Activated T-helper 1 cell treated with anti-CD3 and anti-CD28 coated beads, Interleukin-12 subunit alpha, Interleukin-12 subunit beta, Interleukin-2, Interleukin-4 antibody, amounts not matched to agents 30 ng/mL and 10 ng/mL and 1 ng/mL, durations not matched to agents 14 hours and 24 hours and 36 hours (primary cell): ENCODE measurements at regions not wholly inside any gene's neighbourhood (a gene's known extent, or its start where the extent isn't known, plus 50 kb on each side); places are given as distances from the start of the nearest gene placed in this dataset.
A peak's percentile ranks its signal among the peaks of the same experiment; 100 is the strongest.

Experiments
- DNase-seq: peaks from one replicate; pipeline ENCODE4 v3.0.0; 2021; ENCODE audit warnings: low spot score
- H3K27ac Mint-ChIP-seq: one replicate; pipeline ENCODE4 v1.8.0; 2021; ENCODE audit warnings: mild to moderate bottlenecking, mixed read lengths
- H3K27me3 Mint-ChIP-seq: one replicate; pipeline ENCODE4 v1.8.0; 2022; ENCODE audit warnings: mild to moderate bottlenecking, moderate library complexity, mixed read lengths; ENCODE audit not compliant: insufficient read depth
- H3K36me3 Mint-ChIP-seq: one replicate; pipeline ENCODE4 v1.8.0; 2021; ENCODE audit warnings: low read depth, mixed read lengths
- H3K4me1 Mint-ChIP-seq: one replicate; pipeline ENCODE4 v1.8.0; 2021; ENCODE audit warnings: low read depth, mixed read lengths
- H3K4me3 Mint-ChIP-seq: one replicate; pipeline ENCODE4 v1.8.0; 2021; ENCODE audit warnings: mild to moderate bottlenecking, moderate library complexity, mixed read lengths
- H3K9me3 Mint-ChIP-seq: one replicate; pipeline ENCODE4 v1.8.0; 2021; ENCODE audit warnings: mixed read lengths
- intact Hi-C: fragments of 100-400 bp; cut with micrococcal nuclease; formaldehyde crosslinking; loops from one replicate; pipeline ENCODE4 v1.15.1; 2024

DNA sequence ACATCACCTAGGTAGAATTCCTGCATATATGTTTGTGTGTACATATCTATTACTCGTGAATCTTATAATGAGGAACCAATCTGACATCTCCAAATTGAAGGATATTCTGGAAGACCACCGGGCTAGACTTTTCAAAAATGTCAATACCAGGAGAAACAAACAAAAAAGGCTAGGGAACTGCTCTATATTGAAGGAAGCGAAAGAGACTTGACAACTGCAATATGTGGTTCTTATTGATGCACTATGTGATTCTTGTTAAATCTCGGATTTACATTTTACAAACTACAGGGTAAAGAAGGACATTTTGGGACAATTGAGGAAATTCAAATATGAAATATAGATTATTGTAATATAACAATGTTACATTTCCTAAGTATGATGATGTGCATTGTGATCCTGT lies 137.5 kb upstream of the CCDC54 start:
- Mint-ChIP-seq H3K4me1 (peaks cover 18% of the 10 kb centered on the region), H3K4me3 (peak overlapping the region; percentile 38), H3K27ac (no peak overlapping the region), H3K9me3 (no peaks in the 10 kb centered on the region), H3K27me3 (peaks cover 14% of the 10 kb centered on the region), H3K36me3 (no peaks in the 10 kb centered on the region)
- DNase-seq = no peak
- intact Hi-C loops = loop anchor here (1.0 to 5.0 kb wide), 6 partner anchors 191 to 1872 kb away; partner anchors contain the start of gene ALCAM

DNA sequence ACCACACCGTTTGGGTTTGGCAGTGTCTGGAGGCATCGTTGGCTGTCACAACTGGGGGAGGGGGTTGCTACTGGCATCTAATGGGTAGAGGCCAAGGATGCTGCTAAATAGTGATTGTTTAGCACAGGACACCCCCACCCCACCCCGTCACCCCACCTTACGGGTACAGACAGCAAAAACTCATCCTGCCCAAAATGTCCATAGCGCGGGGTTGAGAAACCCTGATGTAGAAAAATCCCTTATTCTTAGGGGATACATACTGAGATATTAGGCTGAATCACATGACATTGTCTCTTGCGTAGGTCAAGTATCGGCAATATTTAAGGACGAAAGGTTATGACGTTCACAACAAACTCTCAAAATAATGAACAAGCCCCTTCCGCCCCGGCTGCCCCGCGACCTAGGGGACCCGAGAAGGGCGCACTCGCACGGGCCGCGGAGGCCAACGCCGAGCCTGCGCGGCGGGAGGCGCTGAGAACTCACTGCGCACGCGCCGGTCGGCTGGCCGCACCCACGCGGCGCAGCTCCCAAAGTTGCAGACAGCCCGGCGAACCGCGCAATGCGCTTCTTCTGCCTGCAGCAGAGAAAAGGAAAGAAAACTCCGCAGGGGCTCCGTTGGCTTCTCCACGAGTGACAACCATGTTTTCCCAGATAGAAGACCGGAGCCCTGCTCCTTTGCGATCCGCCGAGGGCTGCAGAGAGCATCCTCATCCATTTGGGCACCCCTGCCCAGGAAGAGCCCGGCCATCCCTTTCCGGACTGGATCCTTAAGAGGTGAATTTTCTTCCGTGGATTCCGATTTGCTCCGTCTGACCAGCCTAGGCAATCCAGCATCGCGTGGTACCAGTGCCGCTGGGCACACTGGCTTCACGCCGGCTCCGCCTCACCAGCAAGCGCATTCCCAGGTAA lies 136.8 kb upstream of the CCDC54 start:
- Mint-ChIP-seq H3K36me3 (no peaks in the 10 kb centered on the region), H3K4me1 (peaks cover 17% of the 10 kb centered on the region), H3K27ac (peak overlapping the region; percentile 51), H3K4me3 (peak overlapping the region; percentile 90), H3K27me3 (peaks cover 14% of the 10 kb centered on the region), H3K9me3 (no peaks in the 10 kb centered on the region)
- DNase-seq = peak; percentile 68
- intact Hi-C loops = loop anchor here (1.0 to 5.0 kb wide), 3 partner anchors 190 to 702 kb away; no protein-coding TSS in a partner anchor

DNA sequence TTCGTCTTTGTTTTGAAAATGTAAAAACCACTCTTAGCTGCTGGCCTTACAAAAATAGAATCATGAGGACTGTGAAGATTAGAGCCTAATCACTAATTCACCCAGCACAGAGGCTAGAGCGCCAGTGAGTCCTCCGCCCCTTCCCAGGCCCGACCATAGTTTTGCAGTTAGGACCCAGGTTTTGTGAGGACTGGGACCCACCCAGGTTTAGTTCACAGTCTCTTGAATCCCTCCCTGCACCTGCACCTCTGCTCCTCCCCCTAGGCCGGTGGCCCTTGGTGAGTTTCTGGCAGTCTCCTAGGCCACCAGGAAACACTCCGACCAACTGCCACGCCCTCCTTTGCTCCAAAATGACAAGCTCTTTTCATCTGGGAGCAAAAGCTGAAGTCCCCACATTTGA lies 136.0 kb upstream of the CCDC54 start:
- no peak for DNase-seq
- H3K4me3 Mint-ChIP-seq = peak overlapping the region; percentile 90
- peaks cover 11% of the 10 kb centered on the region for H3K27me3 Mint-ChIP-seq
- H3K9me3 Mint-ChIP-seq = no peaks in the 10 kb centered on the region
- intact Hi-C loops = loop anchor here (2.0 to 5.0 kb wide), 2 partner anchors 284 to 701 kb away; no protein-coding TSS in a partner anchor
- no peak overlapping the region for H3K27ac Mint-ChIP-seq
- peaks cover 9% of the 10 kb centered on the region for H3K4me1 Mint-ChIP-seq
- H3K36me3 Mint-ChIP-seq = no peaks in the 10 kb centered on the region

DNA sequence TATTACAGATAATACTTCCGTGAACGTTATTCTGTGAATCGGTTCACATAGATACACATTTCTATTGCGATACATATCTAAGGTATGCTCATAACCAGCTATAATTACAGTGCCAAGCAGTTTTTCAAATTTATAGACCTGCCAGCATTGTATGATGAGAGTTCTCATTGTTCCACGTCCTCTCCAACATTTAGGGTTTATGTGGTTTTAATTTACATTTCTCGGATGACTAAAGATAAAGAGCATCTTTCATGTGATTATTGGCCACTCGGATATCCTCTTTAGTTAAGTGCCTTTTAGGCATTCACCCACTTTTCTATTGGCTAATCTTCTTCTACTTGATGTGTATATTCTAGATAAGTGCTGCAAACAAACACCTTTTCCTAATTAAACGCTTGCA lies 134.7 kb upstream of the CCDC54 start:
- Mint-ChIP-seq H3K4me1 (peaks cover 8% of the 10 kb centered on the region), H3K9me3 (no peaks in the 10 kb centered on the region), H3K27me3 (peaks cover 7% of the 10 kb centered on the region), H3K4me3 (no peak overlapping the region), H3K27ac (no peak overlapping the region), H3K36me3 (no peaks in the 10 kb centered on the region)
- DNase-seq = no peak
- intact Hi-C loops = loop anchor here (5.0 kb wide), 1 partner anchor 700 kb away; no protein-coding TSS in a partner anchor

DNA sequence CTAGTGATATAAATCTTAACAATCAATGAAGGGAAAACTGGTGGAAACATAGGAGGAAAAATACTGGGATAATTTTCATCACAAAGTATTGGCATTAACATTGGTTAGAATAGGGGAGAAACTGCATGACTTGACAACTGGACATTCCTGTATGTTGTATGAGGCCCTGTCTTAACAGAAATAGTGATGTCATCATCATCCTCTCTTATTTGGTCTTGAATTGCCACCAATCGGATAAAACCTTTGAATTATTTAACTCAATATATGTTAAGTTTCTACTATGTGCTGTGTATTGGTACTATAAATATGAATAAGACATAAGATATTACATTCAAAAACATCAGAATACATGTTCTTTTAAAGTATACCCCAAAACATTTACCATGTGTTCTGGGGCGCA lies 130.1 kb upstream of the CCDC54 start:
- no peaks in the 10 kb centered on the region for H3K9me3 Mint-ChIP-seq
- H3K27me3 Mint-ChIP-seq = peaks cover 2% of the 10 kb centered on the region
- intact Hi-C loops = no loop called here
- DNase-seq = no peak
- no peak overlapping the region for H3K27ac Mint-ChIP-seq
- no peak overlapping the region for H3K4me3 Mint-ChIP-seq
- no peaks in the 10 kb centered on the region for H3K4me1 Mint-ChIP-seq
- H3K36me3 Mint-ChIP-seq = no peaks in the 10 kb centered on the region

DNA sequence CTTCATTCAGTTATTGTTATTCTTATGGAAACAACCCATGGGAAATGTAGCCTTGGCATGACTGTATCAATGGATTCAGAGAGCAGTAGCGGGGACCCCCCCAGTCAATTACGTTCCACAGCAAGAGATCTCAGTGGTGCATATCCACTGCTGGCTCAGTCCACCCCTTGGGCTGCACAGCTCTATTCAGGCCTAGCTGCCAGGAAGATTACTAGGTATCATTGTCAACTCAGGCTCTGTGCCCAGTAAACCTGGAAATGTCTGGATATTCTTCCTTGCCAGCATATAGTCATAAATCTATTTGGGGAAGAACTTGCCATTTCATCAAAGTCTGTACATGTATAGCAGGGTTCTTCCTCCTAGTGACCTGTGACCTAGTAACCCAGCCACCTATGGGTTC lies 128.1 kb upstream of the CCDC54 start:
- Mint-ChIP-seq H3K27me3 (peaks cover 8% of the 10 kb centered on the region), H3K36me3 (no peaks in the 10 kb centered on the region), H3K4me3 (no peak overlapping the region), H3K4me1 (no peaks in the 10 kb centered on the region), H3K9me3 (no peaks in the 10 kb centered on the region), H3K27ac (no peak overlapping the region)
- intact Hi-C loops = no loop called here
- DNase-seq = no peak

DNA sequence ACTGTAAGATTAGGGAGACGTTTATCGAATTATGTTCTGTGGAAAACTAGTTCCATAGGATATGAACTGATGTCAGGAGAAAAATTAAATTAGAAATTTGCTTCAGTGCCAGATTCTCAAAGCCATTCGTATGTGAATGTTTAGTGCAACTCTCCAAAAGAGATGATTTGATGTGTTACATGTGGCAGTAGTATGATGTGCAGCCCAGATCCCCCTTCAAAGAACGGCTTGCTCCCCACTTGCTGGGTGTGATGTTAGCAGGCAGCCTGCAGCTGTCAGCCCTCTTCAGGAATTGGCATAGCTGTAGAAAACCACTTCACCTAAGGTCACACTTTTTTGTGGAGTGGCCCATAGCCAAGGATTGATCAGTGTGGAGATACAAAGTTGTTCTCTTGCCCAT lies 127.0 kb upstream of the CCDC54 start:
- Mint-ChIP-seq H3K27ac (no peak overlapping the region), H3K9me3 (no peaks in the 10 kb centered on the region), H3K4me1 (no peaks in the 10 kb centered on the region), H3K36me3 (no peaks in the 10 kb centered on the region), H3K4me3 (no peak overlapping the region), H3K27me3 (peaks cover 10% of the 10 kb centered on the region)
- intact Hi-C loops = no loop called here
- DNase-seq = no peak

DNA sequence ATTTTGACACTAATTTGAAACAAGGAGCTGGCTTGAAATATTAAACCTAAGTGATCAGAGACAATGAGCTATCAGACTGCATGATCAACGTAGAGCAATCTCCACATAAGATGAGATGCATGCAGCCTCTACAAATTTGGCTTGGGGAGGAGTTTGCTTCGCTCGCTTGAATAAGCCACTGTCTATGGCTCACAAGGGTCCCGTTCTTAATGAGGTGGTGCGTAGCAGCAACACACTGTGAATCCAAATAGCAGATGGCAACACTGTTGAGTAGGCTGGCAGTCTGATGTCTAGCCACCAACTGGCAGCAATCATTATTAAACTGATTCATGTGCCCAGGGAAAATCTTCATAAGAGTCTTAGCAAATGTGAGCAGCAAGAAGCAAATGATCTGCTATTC lies 125.4 kb upstream of the CCDC54 start:
- Mint-ChIP-seq H3K27ac (no peak overlapping the region), H3K36me3 (no peaks in the 10 kb centered on the region), H3K27me3 (peaks cover 16% of the 10 kb centered on the region), H3K4me1 (no peaks in the 10 kb centered on the region), H3K4me3 (no peak overlapping the region), H3K9me3 (no peaks in the 10 kb centered on the region)
- intact Hi-C loops = no loop called here
- DNase-seq = no peak

DNA sequence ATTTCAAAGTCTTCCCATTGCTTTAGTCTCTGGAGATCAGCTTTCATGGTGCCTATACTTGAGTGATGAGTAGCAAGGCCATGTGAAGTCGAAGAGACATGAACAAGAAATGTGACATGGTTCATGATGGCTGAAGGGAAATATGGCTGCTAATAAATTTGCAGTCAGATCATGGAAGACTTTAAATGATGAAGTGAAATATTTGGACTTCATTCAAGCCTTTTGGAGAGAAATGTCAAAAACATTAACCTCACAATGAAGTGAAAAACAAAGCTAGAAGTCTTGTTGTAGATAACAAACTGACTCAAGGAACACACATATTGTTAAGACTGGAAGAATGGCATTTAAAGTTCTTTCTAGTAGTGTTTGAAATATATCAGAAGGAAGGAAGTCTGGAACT lies 120.3 kb upstream of the CCDC54 start:
- Mint-ChIP-seq H3K4me1 (no peaks in the 10 kb centered on the region), H3K4me3 (no peak overlapping the region), H3K27me3 (peaks cover 17% of the 10 kb centered on the region), H3K9me3 (no peaks in the 10 kb centered on the region), H3K36me3 (no peaks in the 10 kb centered on the region), H3K27ac (no peak overlapping the region)
- no peak for DNase-seq
- intact Hi-C loops = no loop called here

DNA sequence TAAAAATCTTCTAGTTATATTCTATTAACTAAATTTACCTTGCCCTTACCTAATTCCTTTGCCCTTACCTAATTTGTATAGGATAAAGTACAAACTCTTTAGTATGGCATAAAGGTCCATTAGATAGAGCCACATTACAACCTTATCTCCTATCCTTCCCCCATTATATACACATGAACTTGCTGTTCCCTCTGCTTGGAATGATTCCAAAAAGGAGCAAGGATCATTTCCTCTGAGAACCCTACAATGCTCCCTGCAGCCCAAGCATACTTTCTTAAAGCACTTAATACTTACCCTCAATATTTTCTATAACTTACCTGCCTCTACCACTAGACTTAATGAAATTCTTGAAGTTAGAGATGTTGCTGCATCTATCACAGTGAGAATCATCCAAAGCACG lies 118.9 kb upstream of the CCDC54 start:
- Mint-ChIP-seq H3K36me3 (no peaks in the 10 kb centered on the region), H3K9me3 (no peaks in the 10 kb centered on the region), H3K4me1 (peaks cover 3% of the 10 kb centered on the region), H3K27me3 (peaks cover 17% of the 10 kb centered on the region), H3K4me3 (no peak overlapping the region), H3K27ac (no peak overlapping the region)
- intact Hi-C loops = no loop called here
- DNase-seq = no peak

DNA sequence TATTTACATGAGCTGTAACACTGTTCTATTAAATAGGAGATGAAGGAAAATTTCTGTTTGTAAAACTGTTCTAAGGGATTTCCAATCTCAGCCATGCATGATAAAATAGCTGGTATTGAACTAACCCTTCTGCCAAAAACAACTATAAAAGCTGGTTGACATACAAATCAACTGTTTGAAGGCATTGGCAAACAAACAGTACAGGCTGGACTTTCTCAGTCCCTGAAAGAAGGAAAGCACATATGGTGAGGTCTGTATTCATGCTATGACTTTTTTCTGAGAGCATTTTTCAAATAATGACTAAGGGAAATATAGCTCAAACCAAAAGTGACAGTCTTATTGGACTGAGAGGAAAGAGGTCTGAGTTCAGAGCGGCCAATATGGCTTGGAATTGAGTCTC lies 117.0 kb upstream of the CCDC54 start:
- no peak overlapping the region for H3K4me3 Mint-ChIP-seq
- H3K27me3 Mint-ChIP-seq = peaks cover 10% of the 10 kb centered on the region
- intact Hi-C loops = no loop called here
- no peak for DNase-seq
- H3K36me3 Mint-ChIP-seq = no peaks in the 10 kb centered on the region
- H3K9me3 Mint-ChIP-seq = no peaks in the 10 kb centered on the region
- peaks cover 9% of the 10 kb centered on the region for H3K4me1 Mint-ChIP-seq
- H3K27ac Mint-ChIP-seq = no peak overlapping the region

DNA sequence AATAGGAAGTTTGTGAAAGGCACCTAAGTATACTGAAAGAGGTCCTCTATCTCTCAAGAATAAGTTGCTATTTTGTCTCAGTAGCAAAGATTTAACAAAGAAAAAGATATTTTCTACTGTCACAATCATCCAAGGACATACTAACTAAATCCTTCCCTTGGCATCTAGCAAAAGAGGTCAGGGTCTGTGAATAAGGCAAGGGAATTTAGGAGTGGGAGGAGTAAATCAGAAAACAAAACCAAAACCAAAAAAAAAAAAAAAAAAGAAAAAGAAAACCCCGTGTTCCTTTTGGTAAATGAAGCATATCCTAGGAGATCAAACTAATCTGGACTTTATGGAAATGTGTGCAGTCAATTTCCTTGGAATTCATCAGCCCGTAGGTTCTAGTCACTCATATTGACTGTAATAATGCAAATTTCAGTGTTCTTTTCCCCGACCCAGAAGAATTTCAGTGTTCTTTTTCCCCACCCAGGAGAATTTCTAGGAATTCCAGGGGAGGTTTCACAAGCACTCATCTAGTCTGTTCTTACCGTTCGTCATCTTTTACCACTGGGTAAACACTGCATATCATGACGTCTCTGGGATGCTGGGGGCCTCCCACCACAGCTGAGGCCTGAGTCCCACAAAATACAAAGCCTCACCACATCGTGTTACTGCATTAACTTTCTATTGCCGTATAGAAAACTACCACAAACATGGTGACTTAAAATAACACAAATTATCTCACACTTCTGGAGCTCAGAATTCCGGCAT lies 113.8 kb upstream of the CCDC54 start:
- no peak for DNase-seq
- intact Hi-C loops = no loop called here
- H3K27ac Mint-ChIP-seq = no peak overlapping the region
- H3K36me3 Mint-ChIP-seq = no peaks in the 10 kb centered on the region
- H3K27me3 Mint-ChIP-seq = peaks cover 4% of the 10 kb centered on the region
- no peaks in the 10 kb centered on the region for H3K9me3 Mint-ChIP-seq
- peaks cover 9% of the 10 kb centered on the region for H3K4me1 Mint-ChIP-seq
- no peak overlapping the region for H3K4me3 Mint-ChIP-seq

DNA sequence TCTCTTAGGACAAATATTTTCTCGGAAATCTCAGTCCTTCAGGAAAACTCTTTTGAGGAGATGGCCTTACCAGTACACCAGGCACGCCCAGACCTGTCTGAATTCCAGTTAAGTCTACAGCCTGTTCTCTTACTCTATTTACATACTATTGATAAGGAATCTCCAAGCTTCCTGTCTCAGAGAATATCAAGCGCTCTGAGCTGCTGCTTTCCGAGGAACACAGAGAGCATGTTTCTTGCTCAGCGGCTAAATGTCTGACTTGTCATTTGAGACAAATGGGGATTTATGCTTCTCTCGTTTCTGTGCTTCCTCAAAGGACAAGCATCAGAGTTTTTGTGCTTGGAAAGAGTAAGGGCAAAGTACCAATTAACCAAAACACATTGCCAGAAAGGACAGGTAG lies 112.4 kb upstream of the CCDC54 start:
- no peaks in the 10 kb centered on the region for H3K9me3 Mint-ChIP-seq
- H3K36me3 Mint-ChIP-seq = no peaks in the 10 kb centered on the region
- no peaks in the 10 kb centered on the region for H3K27me3 Mint-ChIP-seq
- H3K27ac Mint-ChIP-seq = no peak overlapping the region
- DNase-seq = no peak
- peaks cover 9% of the 10 kb centered on the region for H3K4me1 Mint-ChIP-seq
- intact Hi-C loops = no loop called here
- H3K4me3 Mint-ChIP-seq = no peak overlapping the region
